ENCODE measurements at regions not wholly inside any gene's neighbourhood (a gene's known extent, or its start where the extent isn't known, plus 50 kb on each side); places are given as distances from the start of the nearest gene placed in this dataset.

DNA sequence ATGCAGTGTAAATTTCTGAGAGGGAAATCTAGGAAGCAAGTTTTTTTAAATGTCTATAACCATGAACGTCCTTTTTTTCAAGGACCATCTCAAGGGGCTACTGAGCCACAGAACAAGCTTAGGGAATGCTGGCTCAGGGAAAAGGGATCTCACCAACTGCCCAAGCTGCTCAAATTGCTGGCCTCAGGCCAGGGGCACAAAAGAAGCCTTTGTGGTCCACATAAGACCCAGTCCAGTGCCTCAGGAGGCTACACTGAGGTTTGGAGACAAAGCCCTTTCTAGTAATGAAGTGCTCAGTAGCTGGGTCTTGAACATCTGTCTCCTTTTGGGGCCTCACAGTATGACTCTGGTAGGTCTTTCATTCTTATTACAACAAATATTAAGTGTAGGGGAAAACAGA, 305.5 kb downstream of the RAB28 start:
- Histone ChIP-seq H3K27ac (no peak overlapping the region), H3K36me3 (no peaks in the 10 kb centered on the region), H3K9me3 (no peaks in the 10 kb centered on the region), H3K4me3 (no peak overlapping the region), H3K27me3 (no peaks in the 10 kb centered on the region), H3K4me1 (no peaks in the 10 kb centered on the region)
- no peak for DNase-seq
- TF ChIP-seq CTCF (IDR thresholded peaks at IDR 0.05 in 4 of 5, conservative IDR thresholded peaks at IDR 0.05 in 1 of 5) (no peak), POLR2A (IDR thresholded peaks at IDR 0.05) (no peak)
- intact Hi-C loops (cut with DNase I; ENCODE audit: low total_unique reads) (no loop called here), in situ Hi-C loops (cut with MboI; ENCODE audit: low sequenced_read_pairs in 4 of 4) (no loop called here)
- ATAC-seq: no peak

DNA sequence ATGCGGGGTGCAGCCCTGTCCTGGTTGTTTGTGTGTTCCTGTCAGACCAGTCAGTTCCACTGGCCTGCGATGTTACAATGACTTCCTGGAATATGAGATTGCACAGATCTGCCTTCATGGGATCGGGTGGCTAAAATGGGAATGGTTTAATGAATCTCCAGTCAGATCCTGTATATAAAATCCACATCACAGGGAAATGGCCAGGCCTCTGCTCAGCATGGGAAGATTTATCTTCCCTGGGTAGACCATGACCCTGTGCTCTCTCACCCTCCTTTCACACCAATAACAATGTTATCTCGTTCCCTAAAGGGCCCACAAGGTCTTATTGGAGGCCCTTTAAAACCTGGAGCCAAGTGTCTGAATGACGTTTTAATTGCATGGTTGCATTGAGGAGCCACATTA, 307.4 kb downstream of the RAB28 start:
- intact Hi-C loops (cut with DNase I; ENCODE audit: low total_unique reads): no loop called here
- TF ChIP-seq CTCF (IDR thresholded peaks at IDR 0.05 in 4 of 5, conservative IDR thresholded peaks at IDR 0.05 in 1 of 5): no peak
- Histone ChIP-seq H3K27ac (no peak overlapping the region), H3K36me3 (no peaks in the 10 kb centered on the region), H3K4me1 (no peaks in the 10 kb centered on the region), H3K4me3 (no peak overlapping the region), H3K9me3 (no peaks in the 10 kb centered on the region), H3K27me3 (no peaks in the 10 kb centered on the region)
- in situ Hi-C loops (cut with MboI; ENCODE audit: low sequenced_read_pairs in 4 of 4): no loop called here
- DNase-seq: no peak
- no peak for ATAC-seq

DNA sequence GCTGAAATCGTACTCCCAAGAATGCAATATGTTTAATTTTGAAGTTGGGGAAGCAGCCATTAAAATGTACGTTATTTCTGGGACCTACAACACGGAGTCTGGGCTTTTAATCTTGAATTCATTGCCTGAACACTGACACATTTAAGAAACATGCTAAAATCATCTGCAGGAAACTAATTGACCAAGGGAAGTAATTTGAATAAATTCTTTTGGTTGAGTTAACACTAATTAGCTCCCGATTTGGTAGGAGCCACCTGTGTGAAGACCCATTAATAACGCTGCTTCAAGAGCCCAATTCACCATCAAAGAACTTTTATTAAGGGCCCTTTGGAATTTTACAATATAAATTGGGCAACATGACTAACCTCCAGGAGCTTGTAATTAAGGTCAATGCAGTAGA, 309.2 kb downstream of the RAB28 start:
- Histone ChIP-seq H3K9me3 (no peaks in the 10 kb centered on the region), H3K36me3 (no peaks in the 10 kb centered on the region), H3K4me3 (no peak overlapping the region), H3K27ac (peak overlapping the region in 3 of 4 donors; percentile 50 to 57 (median 56)), H3K4me1 (no peaks in the 10 kb centered on the region), H3K27me3 (no peaks in the 10 kb centered on the region)
- no peak for DNase-seq
- intact Hi-C loops (cut with DNase I; ENCODE audit: low total_unique reads) (no loop called here), in situ Hi-C loops (cut with MboI; ENCODE audit: low sequenced_read_pairs in 4 of 4) (no loop called here)
- TF ChIP-seq POLR2A (IDR thresholded peaks at IDR 0.05) (no peak), CTCF (IDR thresholded peaks at IDR 0.05 in 4 of 5, conservative IDR thresholded peaks at IDR 0.05 in 1 of 5) (no peak)
- ATAC-seq: no peak

DNA sequence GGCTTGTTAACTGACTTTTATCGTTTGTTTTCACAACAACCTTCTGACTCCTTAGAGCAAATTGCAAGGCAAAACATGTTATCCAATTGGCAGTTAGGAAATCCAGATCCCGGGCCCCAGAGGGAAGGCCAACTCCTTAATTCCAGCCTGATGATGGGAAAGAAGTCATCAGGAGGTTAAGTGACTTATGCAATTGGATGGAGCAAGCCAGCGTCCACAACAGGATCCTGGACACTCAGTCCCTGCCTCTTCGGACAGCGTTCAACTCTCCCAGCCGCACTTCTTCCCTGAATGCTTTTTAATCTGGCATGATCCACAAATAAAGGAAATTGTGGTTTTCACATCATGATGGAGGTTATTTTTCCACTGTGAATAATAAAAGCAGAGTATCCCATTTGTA, 310.1 kb downstream of the RAB28 start:
- no peaks in the 10 kb centered on the region for H3K9me3 ChIP-seq
- no peaks in the 10 kb centered on the region for H3K4me1 ChIP-seq
- no peak overlapping the region for H3K4me3 ChIP-seq
- peak; percentile 54 to 76 for DNase-seq
- peak; percentile 89 to 92 for ATAC-seq
- no peak for TF ChIP-seq POLR2A (IDR thresholded peaks at IDR 0.05)
- TF ChIP-seq CTCF (IDR thresholded peaks at IDR 0.05 in 4 of 5, conservative IDR thresholded peaks at IDR 0.05 in 1 of 5): no peak
- peak overlapping the region in 2 of 4 donors; percentile 56 to 57 for H3K27ac ChIP-seq
- H3K36me3 ChIP-seq: no peaks in the 10 kb centered on the region
- no peaks in the 10 kb centered on the region for H3K27me3 ChIP-seq
- intact Hi-C loops (cut with DNase I; ENCODE audit: low total_unique reads) (no loop called here), in situ Hi-C loops (cut with MboI; ENCODE audit: low sequenced_read_pairs in 4 of 4) (no loop called here)

DNA sequence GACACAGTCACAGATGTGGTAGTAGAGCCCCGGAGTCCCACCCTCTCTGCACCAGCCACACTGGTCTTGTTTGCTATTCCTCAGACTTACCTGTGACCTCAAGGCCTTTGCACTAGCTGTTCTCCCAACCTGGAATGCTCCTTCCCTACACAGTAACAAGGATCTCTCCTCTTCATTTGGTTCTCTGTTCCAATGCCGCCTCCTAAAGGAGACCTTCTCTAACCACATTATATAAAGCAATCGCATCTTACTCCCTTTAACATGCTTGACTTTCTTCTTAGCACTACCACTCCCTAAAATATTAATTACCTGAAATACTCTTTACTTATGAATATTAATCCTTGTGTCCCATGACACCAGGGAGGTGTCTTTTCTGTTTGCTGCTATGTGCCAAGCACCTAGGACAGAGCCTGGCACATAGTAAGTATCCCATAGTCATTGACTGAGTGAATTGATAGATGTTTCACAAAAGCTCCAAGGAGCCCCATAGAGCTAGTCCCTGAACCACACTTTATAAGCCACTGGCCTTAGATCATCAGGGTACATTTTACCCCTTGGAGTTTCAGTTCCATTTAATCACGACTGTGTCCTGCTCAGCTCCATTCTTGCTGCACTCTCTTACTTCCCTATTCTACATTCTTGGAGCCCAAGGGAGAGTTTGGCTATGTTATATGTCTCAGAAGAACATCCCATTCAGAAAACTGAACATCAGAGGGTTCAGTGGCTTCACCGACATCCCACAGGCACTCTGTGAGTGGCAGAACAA, 312.7 kb downstream of the RAB28 start:
- H3K27me3 ChIP-seq: no peaks in the 10 kb centered on the region
- in situ Hi-C loops (cut with MboI; ENCODE audit: low sequenced_read_pairs in 4 of 4): no loop called here
- no peaks in the 10 kb centered on the region for H3K9me3 ChIP-seq
- intact Hi-C loops (cut with DNase I; ENCODE audit: low total_unique reads): no loop called here
- H3K4me3 ChIP-seq: no peak overlapping the region
- DNase-seq (no peak), ATAC-seq (no peak)
- H3K36me3 ChIP-seq: no peaks in the 10 kb centered on the region
- H3K4me1 ChIP-seq: no peaks in the 10 kb centered on the region
- TF ChIP-seq POLR2A (IDR thresholded peaks at IDR 0.05): no peak
- TF ChIP-seq CTCF (IDR thresholded peaks at IDR 0.05 in 4 of 5, conservative IDR thresholded peaks at IDR 0.05 in 1 of 5): no peak
- H3K27ac ChIP-seq: no peak overlapping the region
